ENCODE measurements at regions not wholly inside any gene's neighbourhood (a gene's known extent, or its start where the extent isn't known, plus 50 kb on each side); places are given as distances from the start of the nearest gene placed in this dataset.

- TF ChIP-seq CTCF (IDR thresholded peaks at IDR 0.05; ENCODE audit: low read depth, low read length), result no peak
- Histone ChIP-seq H3K4me3 (ENCODE audit: low read depth, low read length) (no peak overlapping the region), H3K27ac (ENCODE audit: low read depth, low read length) (no peak overlapping the region), H3K27me3 (ENCODE audit: control insufficient read depth, insufficient read depth, low read length) (no peaks in the 10 kb centered on the region), H3K9me3 (ENCODE audit: control insufficient read depth, insufficient read depth, low read length) (no peaks in the 10 kb centered on the region)
- no peak for DNase-seq (ENCODE audit: low read depth, low spot score)
- ChIA-PET POLR2A (no interaction called here), CTCF (no interaction called here)
Observed at GRCh38 chr6:119608994-119609393, 259.4 kb upstream of the MAN1A1 start.

- POLR2A ChIA-PET, result no interaction called here
- Histone ChIP-seq H3K9me3 (ENCODE audit: control insufficient read depth, insufficient read depth, low read length) (no peaks in the 10 kb centered on the region), H3K27me3 (ENCODE audit: control insufficient read depth, insufficient read depth, low read length) (no peaks in the 10 kb centered on the region), H3K27ac (ENCODE audit: low read depth, low read length) (no peak overlapping the region), H3K4me3 (ENCODE audit: low read depth, low read length) (no peak overlapping the region)
- TF ChIP-seq CTCF (IDR thresholded peaks at IDR 0.05; ENCODE audit: low read depth, low read length), result no peak
- DNase-seq (ENCODE audit: low read depth, low spot score), result no peak
- CTCF ChIA-PET, result no interaction called here
Observed at GRCh38 chr6:119604124-119604523, 254.6 kb upstream of the MAN1A1 start.

GRCh38 chr6:119603501-119603900 lies 253.9 kb upstream of the MAN1A1 start:
- no peak for TF ChIP-seq CTCF (IDR thresholded peaks at IDR 0.05; ENCODE audit: low read depth, low read length)
- Histone ChIP-seq H3K9me3 (ENCODE audit: control insufficient read depth, insufficient read depth, low read length) (no peaks in the 10 kb centered on the region), H3K27me3 (ENCODE audit: control insufficient read depth, insufficient read depth, low read length) (no peaks in the 10 kb centered on the region), H3K4me3 (ENCODE audit: low read depth, low read length) (no peak overlapping the region), H3K27ac (ENCODE audit: low read depth, low read length) (no peak overlapping the region)
- DNase-seq (ENCODE audit: low read depth, low spot score), result no peak
- POLR2A ChIA-PET, result no interaction called here
- CTCF ChIA-PET, result no interaction called here

- H3K27ac ChIP-seq (ENCODE audit: low read depth, low read length), result no peak overlapping the region
- H3K27me3 ChIP-seq (ENCODE audit: control insufficient read depth, insufficient read depth, low read length), result no peaks in the 10 kb centered on the region
- no peak overlapping the region for H3K4me3 ChIP-seq (ENCODE audit: low read depth, low read length)
- no peak for DNase-seq (ENCODE audit: low read depth, low spot score)
- no peak for TF ChIP-seq CTCF (IDR thresholded peaks at IDR 0.05; ENCODE audit: low read depth, low read length)
- POLR2A ChIA-PET, result no interaction called here
- CTCF ChIA-PET, result interaction anchor here (0.6 kb wide), 1 partner anchor 10 kb away, joined by 3 read pairs; no protein-coding TSS in a partner anchor
- no peaks in the 10 kb centered on the region for H3K9me3 ChIP-seq (ENCODE audit: control insufficient read depth, insufficient read depth, low read length)
Observed at GRCh38 chr6:119602215-119603178, 252.9 kb upstream of the MAN1A1 start.

GRCh38 chr6:119598883-119599282 lies 249.3 kb upstream of the MAN1A1 start:
- H3K27ac ChIP-seq (ENCODE audit: low read depth, low read length), result no peak overlapping the region
- ChIA-PET POLR2A (no interaction called here), CTCF (no interaction called here)
- no peak for DNase-seq (ENCODE audit: low read depth, low spot score)
- H3K9me3 ChIP-seq (ENCODE audit: control insufficient read depth, insufficient read depth, low read length), result no peaks in the 10 kb centered on the region
- no peak overlapping the region for H3K4me3 ChIP-seq (ENCODE audit: low read depth, low read length)
- no peaks in the 10 kb centered on the region for H3K27me3 ChIP-seq (ENCODE audit: control insufficient read depth, insufficient read depth, low read length)
- TF ChIP-seq CTCF (IDR thresholded peaks at IDR 0.05; ENCODE audit: low read depth, low read length), result no peak

All from AG04450 (cell line).